Neuronal stem cell (in vitro differentiated cells): ENCODE measurements at regions not wholly inside any gene's neighbourhood (a gene's known extent, or its start where the extent isn't known, plus 50 kb on each side); places are given as distances from the start of the nearest gene placed in this dataset.
A peak's percentile ranks its signal among the peaks of the same experiment; 100 is the strongest.

Experiments used
- DNase-seq: peaks from one replicate; pipeline ENCODE4 v3.0.0-alpha.2; 2013; ENCODE audit warnings: low spot score
- H2AFZ ChIP-seq: one replicate; pipeline ENCODE4 v1.6.1; 2013; ENCODE audit warnings: mild to moderate bottlenecking, low read length, inconsistent platforms
- H2AK5ac ChIP-seq: 2 replicates; pipeline ENCODE4 v1.6.1; 2013; ENCODE audit warnings: low read depth, mild to moderate bottlenecking, inconsistent platforms, low read length, moderate library complexity, mixed read lengths
- H2BK120ac ChIP-seq: 2 replicates; pipeline ENCODE4 v1.6.1; 2013; ENCODE audit warnings: low read depth, mild to moderate bottlenecking, inconsistent platforms, low read length, moderate library complexity, mixed read lengths
- H2BK12ac ChIP-seq: one replicate; pipeline ENCODE4 v1.6.1; 2013; ENCODE audit warnings: low read length, inconsistent platforms
- H2BK15ac ChIP-seq: 2 replicates; pipeline ENCODE4 v1.6.1; 2013; ENCODE audit warnings: mild to moderate bottlenecking, low read length, inconsistent platforms, mixed read lengths
- H2BK5ac ChIP-seq: one replicate; pipeline ENCODE4 v1.6.1; 2013; ENCODE audit warnings: inconsistent platforms, mild to moderate bottlenecking, low read length, moderate library complexity
- H3K14ac ChIP-seq: one replicate; pipeline ENCODE4 v1.6.1; 2013; ENCODE audit warnings: low read length, inconsistent platforms
- H3K18ac ChIP-seq: 2 replicates; pipeline ENCODE4 v1.6.1; 2013; ENCODE audit warnings: low read length, inconsistent platforms
- H3K23ac ChIP-seq: 2 replicates; pipeline ENCODE4 v1.6.1; 2013; ENCODE audit warnings: low read depth, mild to moderate bottlenecking, mixed read lengths, low read length, inconsistent platforms; ENCODE audit not compliant: poor library complexity
- H3K27ac ChIP-seq: replicated peaks from 3 replicates; pipeline ENCODE4 v1.5.1; 2013; ENCODE audit warnings: low read length, inconsistent platforms
- H3K27me3 ChIP-seq, 3 experiments: 2 replicates each; pipeline ENCODE4 v1.6.1; 2013; ENCODE audit warnings: low read length in 3 of 3, mild to moderate bottlenecking in 2 of 3, inconsistent platforms in 1 of 3, low read depth in 1 of 3, mixed read lengths in 1 of 3, moderate library complexity in 1 of 3; ENCODE audit not compliant: control insufficient read depth in 3 of 3, insufficient read depth in 3 of 3
- H3K36me3 ChIP-seq, 2 donors: replicated peaks in 1 of 2; 2 replicates each; pipeline ENCODE4 v1.6.1; 2013; ENCODE audit warnings: low read length in 2 of 2; ENCODE audit not compliant: control insufficient read depth in 2 of 2, insufficient read depth in 2 of 2
- H3K4ac ChIP-seq: 2 replicates; pipeline ENCODE4 v1.6.1; 2013; ENCODE audit warnings: inconsistent platforms, mild to moderate bottlenecking, low read length, moderate library complexity
- H3K4me1 ChIP-seq, 2 donors: 1 replicate in 1 of 2; 2 replicates in 1 of 2; pipeline ENCODE4 v1.6.1; 2013; ENCODE audit warnings: low read length in 2 of 2, low read depth in 1 of 2; ENCODE audit not compliant: control insufficient read depth in 2 of 2, insufficient read depth in 1 of 2
- H3K4me2 ChIP-seq: one replicate; pipeline ENCODE4 v1.6.1; 2013; ENCODE audit warnings: mild to moderate bottlenecking, low read length, inconsistent platforms; ENCODE audit not compliant: insufficient read depth, poor library complexity, severe bottlenecking
- H3K4me3 ChIP-seq, 2 donors: 2 replicates each; pipeline ENCODE4 v1.5.1; 2013; ENCODE audit warnings: low read length in 2 of 2, mild to moderate bottlenecking in 2 of 2, inconsistent platforms in 1 of 2, moderate library complexity in 1 of 2
- H3K79me1 ChIP-seq: one replicate; pipeline ENCODE4 v1.6.1; 2013; ENCODE audit warnings: low read depth, mild to moderate bottlenecking, inconsistent platforms, low read length, moderate library complexity
- H3K9ac ChIP-seq: one replicate; pipeline ENCODE4 v1.6.1; 2013; ENCODE audit warnings: mild to moderate bottlenecking, low read depth, low read length, inconsistent platforms; ENCODE audit not compliant: poor library complexity
- H3K9me3 ChIP-seq, 2 donors: replicated peaks in 1 of 2; 2 replicates each; pipeline versions ENCODE3 to v1.6.1; 2013; ENCODE audit warnings: low read length in 2 of 2, mild to moderate bottlenecking in 2 of 2, inconsistent platforms in 1 of 2, low read depth in 1 of 2, mixed read lengths in 1 of 2, moderate library complexity in 1 of 2; ENCODE audit not compliant: control insufficient read depth in 2 of 2, insufficient read depth in 1 of 2
- H4K8ac ChIP-seq: one replicate; pipeline ENCODE4 v1.6.1; 2013; ENCODE audit warnings: low read depth, mild to moderate bottlenecking, inconsistent platforms, low read length, moderate library complexity
- H4K91ac ChIP-seq: one replicate; pipeline ENCODE4 v1.6.1; 2013; ENCODE audit warnings: low read length, low read depth, mild to moderate bottlenecking, inconsistent platforms; ENCODE audit not compliant: poor library complexity
- WGBS, 2 donors: extraction: QIAGEN DNeasy Blood & Tissue Kit; methylation state at CpG; one replicate each; pipeline ENCODE4 v1.1.7; 2013; ENCODE audit warnings: missing lambda C conversion rate in 2 of 2, mixed read lengths in 1 of 2; ENCODE audit not compliant: insufficient read length in 2 of 2, insufficient replicate concordance in 1 of 2; ENCODE audit errors: extremely low coverage in 2 of 2; 5-methylcytosine and 5-hydroxymethylcytosine counted together

GRCh38 chr16:82514262-82514661 lies 112.5 kb upstream of the CDH13 start:
- no peaks in the 10 kb centered on the region for H3K4me1 ChIP-seq
- no peak overlapping the region for H2BK15ac ChIP-seq
- no peak overlapping the region for H2BK120ac ChIP-seq
- no peaks in the 10 kb centered on the region for H3K79me1 ChIP-seq
- no peak overlapping the region for H3K18ac ChIP-seq
- H3K4me2 ChIP-seq = no peak overlapping the region
- H3K36me3 ChIP-seq = no peaks in the 10 kb centered on the region
- peaks cover 0 to 4% of the 10 kb centered on the region in 2 donors for H3K9me3 ChIP-seq
- no peak overlapping the region for H3K4me3 ChIP-seq
- no peak overlapping the region for H4K91ac ChIP-seq
- no peak for DNase-seq
- no peak overlapping the region for H3K23ac ChIP-seq
- no peak overlapping the region for H3K27ac ChIP-seq
- no peak overlapping the region for H2AK5ac ChIP-seq
- no peak overlapping the region for H3K14ac ChIP-seq
- H3K9ac ChIP-seq = no peak overlapping the region
- H3K27me3 ChIP-seq = no peaks in the 10 kb centered on the region
- no peak overlapping the region for H4K8ac ChIP-seq
- no CpG with 5 or more reads among the region's 4 CpGs for WGBS, 2 donors
- H2BK5ac ChIP-seq = no peak overlapping the region
- H2BK12ac ChIP-seq = no peak overlapping the region
- H2AFZ ChIP-seq = no peak overlapping the region
- no peak overlapping the region for H3K4ac ChIP-seq

GRCh38 chr16:82510789-82511305 lies 115.9 kb upstream of the CDH13 start:
- no peak overlapping the region for H3K14ac ChIP-seq
- H2BK5ac ChIP-seq = no peak overlapping the region
- no peak overlapping the region for H2AK5ac ChIP-seq
- no peak overlapping the region for H2BK15ac ChIP-seq
- H3K4ac ChIP-seq = no peak overlapping the region
- no peak overlapping the region for H3K18ac ChIP-seq
- H3K23ac ChIP-seq = no peak overlapping the region
- no peak overlapping the region for H2AFZ ChIP-seq
- H4K91ac ChIP-seq = no peak overlapping the region
- no peaks in the 10 kb centered on the region for H3K27me3 ChIP-seq
- H3K36me3 ChIP-seq = no peaks in the 10 kb centered on the region
- H3K79me1 ChIP-seq = no peaks in the 10 kb centered on the region
- H3K4me3 ChIP-seq = no peak overlapping the region
- H3K27ac ChIP-seq = no peak overlapping the region
- H3K4me2 ChIP-seq = no peak overlapping the region
- no peaks in the 10 kb centered on the region for H3K4me1 ChIP-seq
- H3K9me3 ChIP-seq = peaks cover 0 to 5% of the 10 kb centered on the region in 2 donors
- no CpG with 5 or more reads among the region's 2 CpGs for WGBS, 2 donors
- H3K9ac ChIP-seq = no peak overlapping the region
- H2BK120ac ChIP-seq = no peak overlapping the region
- no peak overlapping the region for H4K8ac ChIP-seq
- DNase-seq = no peak
- no peak overlapping the region for H2BK12ac ChIP-seq

GRCh38 chr16:82509691-82510430 lies 116.9 kb upstream of the CDH13 start:
- no peaks in the 10 kb centered on the region for H3K27me3 ChIP-seq
- H2BK5ac ChIP-seq = no peak overlapping the region
- no peak overlapping the region for H3K9ac ChIP-seq
- DNase-seq = no peak
- H3K4me1 ChIP-seq = no peaks in the 10 kb centered on the region
- peaks cover 0 to 5% of the 10 kb centered on the region in 2 donors for H3K9me3 ChIP-seq
- WGBS, 2 donors = no CpG with 5 or more reads among the region's 5 CpGs
- no peak overlapping the region for H3K27ac ChIP-seq
- H3K18ac ChIP-seq = no peak overlapping the region
- H3K23ac ChIP-seq = no peak overlapping the region
- H3K14ac ChIP-seq = no peak overlapping the region
- H3K4me2 ChIP-seq = no peak overlapping the region
- H3K4me3 ChIP-seq = no peak overlapping the region
- H3K36me3 ChIP-seq = no peaks in the 10 kb centered on the region
- no peak overlapping the region for H2AK5ac ChIP-seq
- no peak overlapping the region for H3K4ac ChIP-seq
- H4K8ac ChIP-seq = no peak overlapping the region
- no peaks in the 10 kb centered on the region for H3K79me1 ChIP-seq
- no peak overlapping the region for H4K91ac ChIP-seq
- no peak overlapping the region for H2BK120ac ChIP-seq
- no peak overlapping the region for H2BK12ac ChIP-seq
- H2AFZ ChIP-seq = no peak overlapping the region
- H2BK15ac ChIP-seq = no peak overlapping the region

- no peak overlapping the region for H2BK5ac ChIP-seq
- peak overlapping the region; percentile 17 for H2AK5ac ChIP-seq
- peaks cover 0 to 3% of the 10 kb centered on the region in 2 donors for H3K9me3 ChIP-seq
- no peak overlapping the region for H3K27ac ChIP-seq
- no peak for DNase-seq
- no peaks in the 10 kb centered on the region for H3K79me1 ChIP-seq
- H4K8ac ChIP-seq = no peak overlapping the region
- no peaks in the 10 kb centered on the region for H3K27me3 ChIP-seq
- H3K23ac ChIP-seq = no peak overlapping the region
- no peak overlapping the region for H2AFZ ChIP-seq
- no peak overlapping the region for H3K4me3 ChIP-seq
- WGBS, 2 donors = no CpG with 5 or more reads among the region's 19 CpGs
- H3K18ac ChIP-seq = no peak overlapping the region
- no peak overlapping the region for H2BK120ac ChIP-seq
- H2BK15ac ChIP-seq = no peak overlapping the region
- no peak overlapping the region for H4K91ac ChIP-seq
- H2BK12ac ChIP-seq = no peak overlapping the region
- peak overlapping the region; percentile 47 for H3K9ac ChIP-seq
- no peak overlapping the region for H3K14ac ChIP-seq
- peaks cover 0 to 6% of the 10 kb centered on the region in 2 donors for H3K4me1 ChIP-seq
- no peaks in the 10 kb centered on the region for H3K36me3 ChIP-seq
- H3K4me2 ChIP-seq = no peak overlapping the region
- H3K4ac ChIP-seq = no peak overlapping the region
Observed at GRCh38 chr16:82506692-82507670, 119.8 kb upstream of the CDH13 start.
